C4-2B (cell line): ENCODE measurements at regions not wholly inside any gene's neighbourhood (a gene's known extent, or its start where the extent isn't known, plus 50 kb on each side); places are given as distances from the start of the nearest gene placed in this dataset.

Experiments used
- CTCF ChIP-seq: fragments of 450-650 bp; conservative IDR thresholded peaks from 2 replicates; pipeline ENCODE4 v1.5.1; 2017; ENCODE audit warnings: mild to moderate bottlenecking
- ZFX ChIP-seq: fragments of 450-650 bp; IDR thresholded peaks from 2 replicates; pipeline ENCODE4 v1.6.1; 2017

- TF ChIP-seq CTCF (no peak), ZFX (no peak)
Measured at GRCh38 chr3:4907643-4908432, 71.4 kb upstream of the BHLHE40 start.
